ENCODE measurements at regions not wholly inside any gene's neighbourhood (a gene's known extent, or its start where the extent isn't known, plus 50 kb on each side); places are given as distances from the start of the nearest gene placed in this dataset.

DNA sequence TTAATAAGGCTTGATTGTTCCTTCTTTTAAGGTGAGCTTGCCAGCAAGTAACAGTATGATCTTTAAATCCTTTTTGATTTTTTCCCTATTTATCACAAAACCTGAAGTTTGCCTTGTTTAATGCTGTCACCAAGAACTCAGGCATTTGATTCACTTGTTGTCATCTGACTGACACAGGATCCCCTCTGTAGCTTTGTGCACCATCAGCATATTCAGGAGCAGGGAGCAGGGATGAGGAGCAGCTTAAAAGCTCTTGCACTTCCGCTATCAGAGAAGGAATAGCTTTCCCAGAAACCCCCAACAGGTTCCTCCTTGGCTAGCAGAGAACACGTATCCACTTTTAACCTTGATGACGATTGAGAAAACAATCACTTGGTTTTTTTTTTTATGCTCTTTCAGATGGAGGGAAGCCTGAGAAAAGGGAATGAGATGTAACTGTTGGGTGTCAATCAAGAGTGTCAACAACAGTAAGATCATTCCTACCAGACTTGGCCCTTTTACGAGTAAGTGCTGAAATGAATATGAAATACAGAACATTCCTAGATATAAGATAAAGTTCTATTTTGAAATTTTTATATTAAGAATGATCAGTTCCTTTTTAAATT, 433.1 kb upstream of the CDH18 start:
- no peak for DNase-seq (ENCODE audit: low spot score)
